ENCODE measurements at regions not wholly inside any gene's neighbourhood (a gene's known extent, or its start where the extent isn't known, plus 50 kb on each side); places are given as distances from the start of the nearest gene placed in this dataset.
A peak's percentile ranks its signal among the peaks of the same experiment; 100 is the strongest.

DNA sequence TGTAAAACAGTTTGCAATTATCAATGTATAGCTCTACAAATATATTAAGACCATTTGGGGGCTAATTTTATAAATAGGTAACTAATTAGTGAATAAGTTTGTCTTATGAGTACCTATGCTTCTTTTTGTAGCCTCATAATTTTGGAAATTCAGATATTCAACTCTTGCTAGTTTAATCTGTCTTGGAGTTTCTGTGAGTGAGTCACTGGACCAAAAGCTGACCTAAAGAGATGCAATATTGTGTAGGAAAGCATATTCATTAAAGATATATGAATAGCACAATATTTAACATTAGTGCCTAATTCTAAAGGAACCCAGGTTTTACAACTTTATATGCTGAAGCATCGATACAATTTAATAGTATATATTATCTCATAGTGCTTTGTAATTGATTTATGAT, 161.3 kb upstream of the PCDH18 start:
- H3K9me3 ChIP-seq (replicated peaks; ENCODE audit: control insufficient read depth, low read depth, low read length), result no peaks in the 10 kb centered on the region
- H3K27ac ChIP-seq (ENCODE audit: low read length), result no peak overlapping the region
- H3K36me3 ChIP-seq (ENCODE audit: control insufficient read depth, insufficient read depth, low read length), result no peaks in the 10 kb centered on the region
- H3K4me3 ChIP-seq (ENCODE audit: low read length), result no peak overlapping the region
- no peak for DNase-seq
- no CpG with 5 or more reads among the region's 1 CpG for WGBS (ENCODE audit: insufficient coverage)
- no peaks in the 10 kb centered on the region for H3K4me1 ChIP-seq (ENCODE audit: control insufficient read depth, insufficient read depth, low read length)
- H3K27me3 ChIP-seq (ENCODE audit: control insufficient read depth, insufficient read depth, low read length), result no peaks in the 10 kb centered on the region

DNA sequence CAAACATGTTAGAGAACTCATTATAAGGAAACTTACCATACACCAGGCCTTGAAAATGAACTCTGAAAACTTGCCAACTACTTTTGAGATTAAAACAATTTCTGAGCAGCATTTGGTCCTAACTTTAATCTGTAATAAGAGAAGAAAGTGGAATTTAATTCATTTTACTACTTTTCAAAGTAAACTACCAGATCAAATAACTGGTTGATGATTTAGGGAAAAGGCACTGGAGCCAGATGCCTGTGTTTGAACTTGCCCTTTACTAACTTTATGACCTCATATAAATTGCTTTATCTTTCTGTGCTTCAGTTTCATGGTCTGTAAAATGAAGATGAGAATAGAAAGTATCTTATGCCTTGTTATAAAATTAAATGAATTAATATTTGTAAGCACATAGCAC, 159.9 kb upstream of the PCDH18 start:
- DNase-seq, result no peak
- Histone ChIP-seq H3K4me1 (ENCODE audit: control insufficient read depth, insufficient read depth, low read length) (no peaks in the 10 kb centered on the region), H3K27ac (ENCODE audit: low read length) (no peak overlapping the region), H3K4me3 (ENCODE audit: low read length) (no peak overlapping the region), H3K36me3 (ENCODE audit: control insufficient read depth, insufficient read depth, low read length) (no peaks in the 10 kb centered on the region), H3K27me3 (ENCODE audit: control insufficient read depth, insufficient read depth, low read length) (no peaks in the 10 kb centered on the region), H3K9me3 (replicated peaks; ENCODE audit: control insufficient read depth, low read depth, low read length) (no peaks in the 10 kb centered on the region)

DNA sequence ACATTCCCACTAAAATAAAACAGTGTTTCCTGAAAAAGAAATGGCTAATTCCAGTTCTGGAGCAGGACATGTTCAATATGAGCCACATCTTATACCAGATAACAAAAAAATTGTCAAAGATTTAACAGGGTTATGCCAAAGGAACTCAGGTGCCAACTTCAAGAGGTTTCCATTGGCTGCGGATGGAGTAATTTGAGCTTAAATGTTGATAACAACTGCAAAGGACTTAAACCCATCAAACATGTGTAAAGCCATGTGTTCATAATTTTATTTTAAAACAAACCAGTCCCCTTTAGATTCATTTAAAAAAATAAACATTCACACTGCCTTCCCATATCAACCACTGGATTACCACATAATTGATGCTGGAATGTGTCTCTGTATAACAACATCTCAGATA, 156.4 kb upstream of the PCDH18 start:
- Histone ChIP-seq H3K36me3 (ENCODE audit: control insufficient read depth, insufficient read depth, low read length) (no peaks in the 10 kb centered on the region), H3K9me3 (replicated peaks; ENCODE audit: control insufficient read depth, low read depth, low read length) (no peaks in the 10 kb centered on the region), H3K27me3 (ENCODE audit: control insufficient read depth, insufficient read depth, low read length) (no peaks in the 10 kb centered on the region), H3K4me3 (ENCODE audit: low read length) (no peak overlapping the region), H3K27ac (ENCODE audit: low read length) (no peak overlapping the region), H3K4me1 (ENCODE audit: control insufficient read depth, insufficient read depth, low read length) (no peaks in the 10 kb centered on the region)
- WGBS (ENCODE audit: insufficient coverage), result no CpG with 5 or more reads among the region's 1 CpG
- DNase-seq, result no peak

DNA sequence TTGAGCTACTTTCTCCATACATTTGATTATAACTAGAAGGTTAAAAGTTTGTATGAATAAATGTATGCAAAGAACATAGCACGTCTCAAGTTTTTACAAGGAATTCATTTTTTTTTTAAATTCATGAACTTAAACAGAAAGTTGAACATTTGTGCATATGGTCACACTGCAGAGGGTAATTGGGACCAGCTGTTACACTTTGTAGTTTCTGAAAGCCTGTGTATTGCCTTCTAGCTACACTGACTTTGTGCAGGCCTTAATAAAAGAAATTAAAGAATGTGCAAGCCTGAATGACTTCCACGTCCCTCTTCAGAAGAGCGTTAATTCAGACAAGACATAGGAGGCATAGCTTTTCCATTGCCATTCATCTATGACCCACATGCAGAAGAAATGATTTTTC, 153.1 kb upstream of the PCDH18 start:
- peak; percentile 91 for DNase-seq
- H3K36me3 ChIP-seq (ENCODE audit: control insufficient read depth, insufficient read depth, low read length), result no peaks in the 10 kb centered on the region
- no peak overlapping the region for H3K27ac ChIP-seq (ENCODE audit: low read length)
- no peaks in the 10 kb centered on the region for H3K4me1 ChIP-seq (ENCODE audit: control insufficient read depth, insufficient read depth, low read length)
- no CpG with 5 or more reads among the region's 3 CpGs for WGBS (ENCODE audit: insufficient coverage)
- H3K27me3 ChIP-seq (ENCODE audit: control insufficient read depth, insufficient read depth, low read length), result no peaks in the 10 kb centered on the region
- H3K9me3 ChIP-seq (replicated peaks; ENCODE audit: control insufficient read depth, low read depth, low read length), result no peaks in the 10 kb centered on the region
- no peak overlapping the region for H3K4me3 ChIP-seq (ENCODE audit: low read length)

DNA sequence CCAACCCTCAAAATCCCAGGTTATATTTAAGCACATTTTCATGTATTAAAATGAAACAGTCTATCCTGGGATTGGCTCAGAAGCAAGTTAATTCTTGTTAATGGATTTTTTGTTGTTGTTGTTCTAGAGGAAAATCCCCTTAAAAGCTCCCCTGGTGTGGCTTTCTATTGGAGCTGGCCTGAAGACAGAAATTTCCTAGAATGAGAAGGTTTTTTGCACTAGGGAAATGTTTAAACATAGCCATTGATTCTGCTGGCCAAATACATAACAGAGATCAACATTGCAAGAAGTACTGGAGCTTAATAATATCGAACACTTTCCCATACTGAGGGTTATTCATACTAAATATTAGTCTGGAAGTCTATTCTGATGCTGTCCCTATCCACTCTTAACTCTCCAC, 148.8 kb upstream of the PCDH18 start:
- WGBS (ENCODE audit: insufficient coverage), result no CpG with 5 or more reads among the region's 1 CpG
- Histone ChIP-seq H3K4me3 (ENCODE audit: low read length) (no peak overlapping the region), H3K4me1 (ENCODE audit: control insufficient read depth, insufficient read depth, low read length) (no peaks in the 10 kb centered on the region), H3K9me3 (replicated peaks; ENCODE audit: control insufficient read depth, low read depth, low read length) (no peaks in the 10 kb centered on the region), H3K27ac (ENCODE audit: low read length) (no peak overlapping the region), H3K36me3 (ENCODE audit: control insufficient read depth, insufficient read depth, low read length) (no peaks in the 10 kb centered on the region), H3K27me3 (ENCODE audit: control insufficient read depth, insufficient read depth, low read length) (no peaks in the 10 kb centered on the region)
- peak; percentile 89 for DNase-seq

DNA sequence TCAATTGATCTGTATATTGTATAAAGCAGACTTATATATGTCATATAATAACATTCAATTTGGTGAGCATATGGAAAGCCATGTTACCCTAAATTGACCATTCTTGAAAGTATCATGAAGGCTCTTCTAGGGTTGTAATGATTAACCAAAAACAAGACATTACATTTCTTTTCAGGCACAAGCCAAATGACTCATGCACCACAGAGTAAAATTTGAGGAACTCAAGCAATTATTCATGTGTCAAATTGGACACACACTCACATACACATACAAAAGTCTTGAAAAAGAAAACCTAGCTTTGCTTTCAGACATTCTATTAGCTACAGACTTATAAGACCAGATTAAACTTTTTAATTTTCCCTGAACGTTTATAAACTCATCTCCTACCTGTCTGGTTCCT, 146.5 kb upstream of the PCDH18 start:
- no peak overlapping the region for H3K27ac ChIP-seq (ENCODE audit: low read length)
- H3K36me3 ChIP-seq (ENCODE audit: control insufficient read depth, insufficient read depth, low read length), result no peaks in the 10 kb centered on the region
- no peak overlapping the region for H3K4me3 ChIP-seq (ENCODE audit: low read length)
- H3K9me3 ChIP-seq (replicated peaks; ENCODE audit: control insufficient read depth, low read depth, low read length), result no peaks in the 10 kb centered on the region
- H3K4me1 ChIP-seq (ENCODE audit: control insufficient read depth, insufficient read depth, low read length), result no peaks in the 10 kb centered on the region
- no peak for DNase-seq
- WGBS (ENCODE audit: insufficient coverage), result no CpG with 5 or more reads among the region's 1 CpG
- no peaks in the 10 kb centered on the region for H3K27me3 ChIP-seq (ENCODE audit: control insufficient read depth, insufficient read depth, low read length)

DNA sequence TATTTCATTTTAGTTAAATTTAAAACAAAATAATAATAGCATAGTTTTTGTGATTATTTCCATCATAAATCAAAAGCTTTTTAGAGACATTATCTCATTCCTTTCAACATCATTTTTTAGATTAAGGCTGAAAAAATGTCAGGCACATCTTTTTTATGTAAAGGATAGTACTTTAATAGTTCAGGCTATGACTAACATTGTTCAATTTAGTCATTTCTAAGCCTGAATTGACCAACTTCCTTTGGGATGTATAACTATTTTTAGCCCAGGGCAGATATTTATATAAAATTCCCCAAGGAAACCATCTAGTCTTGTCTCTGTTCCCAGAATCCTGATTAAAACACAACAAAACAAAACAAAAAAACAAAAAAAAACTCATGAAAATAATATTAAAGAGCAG, 145.6 kb upstream of the PCDH18 start:
- Histone ChIP-seq H3K27ac (ENCODE audit: low read length) (no peak overlapping the region), H3K36me3 (ENCODE audit: control insufficient read depth, insufficient read depth, low read length) (no peaks in the 10 kb centered on the region), H3K4me1 (ENCODE audit: control insufficient read depth, insufficient read depth, low read length) (no peaks in the 10 kb centered on the region), H3K27me3 (ENCODE audit: control insufficient read depth, insufficient read depth, low read length) (no peaks in the 10 kb centered on the region), H3K9me3 (replicated peaks; ENCODE audit: control insufficient read depth, low read depth, low read length) (no peaks in the 10 kb centered on the region), H3K4me3 (ENCODE audit: low read length) (no peak overlapping the region)
- peak; percentile 78 for DNase-seq

DNA sequence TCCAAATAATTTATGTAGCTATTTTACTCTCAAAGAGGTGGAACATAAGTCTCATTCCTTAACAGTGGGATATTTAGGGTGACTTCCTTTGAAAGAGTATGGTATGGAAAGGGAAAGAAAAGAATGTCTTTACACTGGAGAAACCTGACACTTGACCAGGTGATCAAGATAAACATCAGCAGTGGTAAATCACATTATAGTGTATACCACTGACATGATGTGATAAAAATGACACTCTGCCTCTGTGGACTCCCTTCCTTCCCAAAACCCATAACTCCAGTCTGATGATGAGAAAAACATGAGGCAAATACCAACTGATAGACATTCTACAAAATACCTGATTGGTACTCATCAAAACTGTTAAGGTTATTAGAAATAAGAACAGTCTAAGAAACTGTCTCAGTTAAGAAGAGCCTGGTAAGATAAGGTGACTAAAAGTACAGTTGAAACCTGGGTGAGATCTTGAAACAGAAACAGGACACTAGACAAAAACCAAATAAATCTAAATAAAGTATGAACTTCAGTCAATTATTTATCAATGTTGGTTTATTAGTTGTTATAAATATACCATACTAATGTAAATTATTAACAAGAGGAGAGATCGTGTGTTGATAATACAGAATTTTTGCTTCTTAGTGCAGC, 144.2 kb upstream of the PCDH18 start:
- H3K4me1 ChIP-seq (ENCODE audit: control insufficient read depth, insufficient read depth, low read length), result no peaks in the 10 kb centered on the region
- H3K36me3 ChIP-seq (ENCODE audit: control insufficient read depth, insufficient read depth, low read length), result no peaks in the 10 kb centered on the region
- no peaks in the 10 kb centered on the region for H3K27me3 ChIP-seq (ENCODE audit: control insufficient read depth, insufficient read depth, low read length)
- H3K4me3 ChIP-seq (ENCODE audit: low read length), result no peak overlapping the region
- no peak for DNase-seq
- H3K9me3 ChIP-seq (replicated peaks; ENCODE audit: control insufficient read depth, low read depth, low read length), result no peaks in the 10 kb centered on the region
- H3K27ac ChIP-seq (ENCODE audit: low read length), result no peak overlapping the region
- WGBS (ENCODE audit: insufficient coverage), result no CpG with 5 or more reads among the region's 1 CpG

DNA sequence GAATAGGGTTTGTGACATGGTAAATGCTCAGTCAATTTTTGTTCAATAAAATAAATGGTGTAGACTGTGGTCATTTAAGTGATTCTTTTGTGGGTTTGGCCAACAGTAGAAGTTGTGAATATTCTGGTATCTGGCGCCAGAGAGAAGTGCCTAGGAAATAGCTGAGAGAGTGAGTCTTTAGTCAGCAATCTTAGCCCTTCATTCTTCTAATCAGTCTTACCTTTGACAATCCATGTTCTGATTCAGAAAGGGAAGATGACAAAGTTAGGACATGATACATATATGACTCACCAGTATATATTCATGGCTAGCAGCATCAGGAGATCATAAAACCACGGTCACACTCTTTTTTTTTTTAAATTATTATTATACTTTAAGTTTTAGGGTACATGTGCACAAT, 141.8 kb upstream of the PCDH18 start:
- DNase-seq, result no peak
- H3K4me3 ChIP-seq (ENCODE audit: low read length), result no peak overlapping the region
- H3K27me3 ChIP-seq (ENCODE audit: control insufficient read depth, insufficient read depth, low read length), result no peaks in the 10 kb centered on the region
- H3K9me3 ChIP-seq (replicated peaks; ENCODE audit: control insufficient read depth, low read depth, low read length), result no peaks in the 10 kb centered on the region
- WGBS (ENCODE audit: insufficient coverage), result no CpG with 5 or more reads among the region's 2 CpGs
- no peaks in the 10 kb centered on the region for H3K36me3 ChIP-seq (ENCODE audit: control insufficient read depth, insufficient read depth, low read length)
- H3K4me1 ChIP-seq (ENCODE audit: control insufficient read depth, insufficient read depth, low read length), result no peaks in the 10 kb centered on the region
- no peak overlapping the region for H3K27ac ChIP-seq (ENCODE audit: low read length)

DNA sequence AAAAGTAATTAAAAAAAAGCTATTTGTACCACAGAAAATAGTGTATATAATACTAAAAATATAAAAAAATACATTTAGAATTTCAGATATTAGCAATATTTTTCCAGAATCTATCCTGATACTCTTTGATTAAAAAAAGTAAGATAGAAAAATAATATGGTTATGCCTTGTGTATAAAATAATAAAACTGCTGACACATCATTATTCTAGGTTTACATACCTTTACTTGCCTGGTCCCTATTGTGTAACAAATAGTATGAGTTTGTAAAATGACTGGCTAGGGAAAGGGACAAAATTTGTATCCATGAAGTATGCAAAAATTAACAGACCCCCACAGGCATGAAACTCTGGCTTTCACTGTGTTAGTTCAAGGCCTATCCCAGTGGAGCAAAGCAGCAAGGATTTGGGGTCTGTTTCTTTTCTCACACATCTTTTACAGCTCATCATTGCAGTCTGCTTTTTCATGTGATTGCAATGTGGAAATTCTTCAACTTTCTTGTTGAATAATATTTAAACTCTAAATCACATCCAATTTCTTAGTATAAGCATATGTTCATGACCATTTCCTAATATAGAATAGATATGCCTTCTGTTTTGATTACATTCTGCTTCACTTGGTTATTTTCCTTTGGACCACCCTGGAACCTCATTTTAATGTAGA, 136.7 kb upstream of the PCDH18 start:
- Histone ChIP-seq H3K4me1 (ENCODE audit: control insufficient read depth, insufficient read depth, low read length) (no peaks in the 10 kb centered on the region), H3K27me3 (ENCODE audit: control insufficient read depth, insufficient read depth, low read length) (no peaks in the 10 kb centered on the region), H3K27ac (ENCODE audit: low read length) (peak overlapping the region; percentile 10), H3K4me3 (ENCODE audit: low read length) (no peak overlapping the region), H3K36me3 (ENCODE audit: control insufficient read depth, insufficient read depth, low read length) (no peaks in the 10 kb centered on the region), H3K9me3 (replicated peaks; ENCODE audit: control insufficient read depth, low read depth, low read length) (no peaks in the 10 kb centered on the region)
- DNase-seq, result peak; percentile 69

DNA sequence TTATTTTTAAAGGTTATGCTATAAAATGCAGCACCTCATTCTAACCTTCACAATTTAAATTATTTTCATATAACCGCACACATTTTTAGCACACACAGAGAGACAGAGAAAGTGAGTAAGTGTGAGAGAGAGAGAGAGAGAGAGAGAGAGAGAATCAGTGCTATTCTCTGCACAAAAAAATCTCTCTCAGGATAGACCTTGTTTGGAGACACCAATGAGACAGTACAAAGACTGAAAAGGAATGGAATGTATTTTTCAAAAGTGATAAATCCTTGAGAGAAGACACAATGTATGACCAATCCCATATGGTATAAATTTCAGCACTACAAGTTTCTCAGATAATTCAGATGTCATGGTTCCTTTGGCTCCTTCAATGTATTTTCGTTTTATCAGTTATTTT, 132.1 kb upstream of the PCDH18 start:
- H3K27ac ChIP-seq (ENCODE audit: low read length), result peak overlapping the region; percentile 79
- 57% methylated on average over 1 of the region's 2 CpGs for whole genome bisulfite sequencing (ENCODE audit: insufficient coverage)
- peak; percentile 58 for DNase-seq
- no peaks in the 10 kb centered on the region for H3K36me3 ChIP-seq (ENCODE audit: control insufficient read depth, insufficient read depth, low read length)
- H3K9me3 ChIP-seq (replicated peaks; ENCODE audit: control insufficient read depth, low read depth, low read length), result no peaks in the 10 kb centered on the region
- no peak overlapping the region for H3K4me3 ChIP-seq (ENCODE audit: low read length)
- no peaks in the 10 kb centered on the region for H3K27me3 ChIP-seq (ENCODE audit: control insufficient read depth, insufficient read depth, low read length)
- peaks cover 8% of the 10 kb centered on the region for H3K4me1 ChIP-seq (ENCODE audit: control insufficient read depth, insufficient read depth, low read length)
